ENCODE measurements at regions not wholly inside any gene's neighbourhood (a gene's known extent, or its start where the extent isn't known, plus 50 kb on each side); places are given as distances from the start of the nearest gene placed in this dataset.
"Not testable (repeated sequence)": the region's sequence is repeated elsewhere in the genome, so short reads cannot be mapped to it uniquely, and the experiment has no call there.

GRCh38 chr9:42239445-42240260 is 56.2 kb downstream of the SPATA31A6 start:
- DNase-seq (ENCODE audit: low spot score): not testable (repeated sequence)

- not testable (repeated sequence) for DNase-seq (ENCODE audit: low spot score)
Observed at GRCh38 chr9:42240261-42240579, 56.8 kb downstream of the SPATA31A6 start.

GRCh38 chr9:42243211-42243610 is 59.8 kb downstream of the SPATA31A6 start:
- not testable (repeated sequence) for DNase-seq (ENCODE audit: low spot score)

- DNase-seq (ENCODE audit: low spot score): not testable (repeated sequence)
Observed at GRCh38 chr9:42243822-42244221, 60.4 kb downstream of the SPATA31A6 start.

- DNase-seq (ENCODE audit: low spot score): not testable (repeated sequence)
Observed at GRCh38 chr9:42268729-42269128, 85.3 kb downstream of the SPATA31A6 start.

GRCh38 chr9:42269171-42269570 is 85.7 kb downstream of the SPATA31A6 start:
- DNase-seq (ENCODE audit: low spot score): not testable (repeated sequence)

- DNase-seq (ENCODE audit: low spot score): not testable (repeated sequence)
Observed at GRCh38 chr9:42273191-42273590, 89.7 kb downstream of the SPATA31A6 start.

GRCh38 chr9:42275141-42275540 is 91.7 kb downstream of the SPATA31A6 start:
- DNase-seq (ENCODE audit: low spot score): no peak

- DNase-seq (ENCODE audit: low spot score): not testable (repeated sequence)
Observed at GRCh38 chr9:42282531-42283178, 99.2 kb downstream of the SPATA31A6 start.

GRCh38 chr9:42283179-42283543 is 99.7 kb downstream of the SPATA31A6 start:
- not testable (repeated sequence) for DNase-seq (ENCODE audit: low spot score)

- not testable (repeated sequence) for DNase-seq (ENCODE audit: low spot score)
Observed at GRCh38 chr9:42286145-42286845, 102.8 kb downstream of the SPATA31A6 start.

GRCh38 chr9:42288002-42288864 is 104.8 kb downstream of the SPATA31A6 start:
- DNase-seq (ENCODE audit: low spot score): not testable (repeated sequence)

GRCh38 chr9:42288865-42289229 is 105.4 kb downstream of the SPATA31A6 start:
- not testable (repeated sequence) for DNase-seq (ENCODE audit: low spot score)

GRCh38 chr9:42300124-42300523 is 116.7 kb downstream of the SPATA31A6 start:
- not testable (repeated sequence) for DNase-seq (ENCODE audit: low spot score)

GRCh38 chr9:42306625-42307024 is 123.2 kb downstream of the SPATA31A6 start:
- DNase-seq (ENCODE audit: low spot score): not testable (repeated sequence)

- not testable (repeated sequence) for DNase-seq (ENCODE audit: low spot score)
Observed at GRCh38 chr9:42307449-42307848, 124.0 kb downstream of the SPATA31A6 start.

- DNase-seq (ENCODE audit: low spot score): not testable (repeated sequence)
Observed at GRCh38 chr9:42310972-42311371, 127.5 kb downstream of the SPATA31A6 start.

- not testable (repeated sequence) for DNase-seq (ENCODE audit: low spot score)
Observed at GRCh38 chr9:42316026-42316425, 132.6 kb downstream of the SPATA31A6 start.

GRCh38 chr9:42317677-42318076 is 134.2 kb downstream of the SPATA31A6 start:
- DNase-seq (ENCODE audit: low spot score): not testable (repeated sequence)

GRCh38 chr9:42323084-42323809 is 139.8 kb downstream of the SPATA31A6 start:
- not testable (repeated sequence) for DNase-seq (ENCODE audit: low spot score)

GRCh38 chr9:42325142-42325541 is 141.7 kb downstream of the SPATA31A6 start:
- DNase-seq (ENCODE audit: low spot score): not testable (repeated sequence)
